ENCODE measurements at regions not wholly inside any gene's neighbourhood (a gene's known extent, or its start where the extent isn't known, plus 50 kb on each side); places are given as distances from the start of the nearest gene placed in this dataset.

GRCh38 chr16:47861999-47862398 is 293.8 kb downstream of the ABCC12 start:
- TF ChIP-seq HSF4 (CRISPR knock-in tag; IDR thresholded peaks at IDR 0.05; ENCODE audit: borderline replicate concordance) (no peak), JUN (IDR thresholded peaks at IDR 0.05; ENCODE audit: borderline replicate concordance, low read depth, low read length) (no peak), JUN (CRISPR knock-in tag; IDR thresholded peaks at IDR 0.05; ENCODE audit: borderline replicate concordance) (no peak), HNRNPL (IDR thresholded peaks at IDR 0.05; ENCODE audit: low read depth, low read length) (no peak)
- TF ChIP-seq, protein P1, sequence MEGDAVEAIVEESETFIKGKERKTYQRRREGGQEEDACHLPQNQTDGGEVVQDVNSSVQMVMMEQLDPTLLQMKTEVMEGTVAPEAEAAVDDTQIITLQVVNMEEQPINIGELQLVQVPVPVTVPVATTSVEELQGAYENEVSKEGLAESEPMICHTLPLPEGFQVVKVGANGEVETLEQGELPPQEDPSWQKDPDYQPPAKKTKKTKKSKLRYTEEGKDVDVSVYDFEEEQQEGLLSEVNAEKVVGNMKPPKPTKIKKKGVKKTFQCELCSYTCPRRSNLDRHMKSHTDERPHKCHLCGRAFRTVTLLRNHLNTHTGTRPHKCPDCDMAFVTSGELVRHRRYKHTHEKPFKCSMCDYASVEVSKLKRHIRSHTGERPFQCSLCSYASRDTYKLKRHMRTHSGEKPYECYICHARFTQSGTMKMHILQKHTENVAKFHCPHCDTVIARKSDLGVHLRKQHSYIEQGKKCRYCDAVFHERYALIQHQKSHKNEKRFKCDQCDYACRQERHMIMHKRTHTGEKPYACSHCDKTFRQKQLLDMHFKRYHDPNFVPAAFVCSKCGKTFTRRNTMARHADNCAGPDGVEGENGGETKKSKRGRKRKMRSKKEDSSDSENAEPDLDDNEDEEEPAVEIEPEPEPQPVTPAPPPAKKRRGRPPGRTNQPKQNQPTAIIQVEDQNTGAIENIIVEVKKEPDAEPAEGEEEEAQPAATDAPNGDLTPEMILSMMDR (IDR thresholded peaks at IDR 0.05 in 2 of 3, conservative IDR thresholded peaks at IDR 0.05 in 1 of 3; ENCODE audit: insufficient read depth in 2 of 3, low read depth in 1 of 3, low read length in 3 of 3), result no peak
